UCSD-AML1 (cell line): ENCODE measurements at regions not wholly inside any gene's neighbourhood (a gene's known extent, or its start where the extent isn't known, plus 50 kb on each side); places are given as distances from the start of the nearest gene placed in this dataset.

Source experiments
- DNase-seq: peaks from one replicate; lab custom pipeline; 2025; ENCODE audit not compliant: unreplicated experiment; lab: John Stamatoyannopoulos, UW

DNA sequence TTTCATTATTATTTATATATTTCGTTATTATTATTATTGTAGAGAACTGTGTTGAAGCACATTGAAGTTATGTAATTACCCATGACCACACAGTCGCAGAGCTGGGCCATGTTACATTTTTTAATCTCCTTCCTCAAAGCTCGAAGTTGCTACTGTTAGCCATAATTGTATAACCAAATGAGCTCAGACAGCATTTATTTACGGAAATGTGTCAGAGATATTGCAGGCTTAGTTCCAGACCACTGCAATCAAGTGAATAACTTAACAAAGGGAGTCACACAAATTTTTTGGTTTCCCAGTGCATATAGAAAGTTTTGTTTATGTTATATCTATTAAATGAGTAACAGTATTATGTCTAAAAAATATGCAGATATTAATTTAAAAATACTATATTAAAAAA lies 147.1 kb upstream of the SLITRK1 start:
- DNase-seq, result no peak

DNA sequence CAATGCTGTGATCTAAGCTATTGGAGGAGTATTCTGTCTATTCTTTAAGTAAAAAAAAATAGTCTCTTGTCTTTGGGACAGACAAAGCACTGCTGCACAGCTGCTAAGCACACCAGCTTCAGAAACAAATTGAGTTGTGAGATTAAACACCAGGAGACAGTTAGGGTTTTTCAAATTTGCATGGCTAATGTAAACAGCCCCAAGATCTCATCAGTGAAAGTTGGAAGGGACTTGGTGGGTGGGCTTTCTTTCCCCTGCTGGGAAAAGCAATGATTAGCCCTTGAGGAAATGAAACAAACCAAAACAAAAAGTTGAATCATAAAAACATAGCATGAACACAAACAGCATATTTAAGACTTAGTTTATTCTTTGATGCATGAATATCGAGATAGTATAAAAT lies 143.6 kb upstream of the SLITRK1 start:
- DNase-seq, result no peak

DNA sequence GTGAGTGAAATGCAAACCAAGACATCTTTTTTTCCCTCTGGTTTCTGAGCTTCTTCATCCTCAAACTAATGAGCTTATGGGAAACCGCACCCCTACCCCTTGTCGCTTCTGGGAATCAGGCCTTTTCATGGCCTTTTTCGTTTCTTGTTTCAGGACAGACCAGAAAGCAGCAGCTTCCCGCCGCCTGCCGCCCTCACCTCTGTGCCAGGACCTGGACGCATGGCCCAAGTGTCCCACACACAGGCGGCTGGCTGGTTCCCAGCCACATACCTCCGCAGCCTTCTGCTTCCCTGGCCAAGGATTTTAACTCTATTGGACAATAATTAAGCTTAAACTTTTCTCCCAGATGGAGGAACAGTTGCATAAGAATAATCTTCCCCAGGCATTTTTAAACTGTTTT lies 114.1 kb upstream of the SLITRK1 start:
- no peak for DNase-seq

DNA sequence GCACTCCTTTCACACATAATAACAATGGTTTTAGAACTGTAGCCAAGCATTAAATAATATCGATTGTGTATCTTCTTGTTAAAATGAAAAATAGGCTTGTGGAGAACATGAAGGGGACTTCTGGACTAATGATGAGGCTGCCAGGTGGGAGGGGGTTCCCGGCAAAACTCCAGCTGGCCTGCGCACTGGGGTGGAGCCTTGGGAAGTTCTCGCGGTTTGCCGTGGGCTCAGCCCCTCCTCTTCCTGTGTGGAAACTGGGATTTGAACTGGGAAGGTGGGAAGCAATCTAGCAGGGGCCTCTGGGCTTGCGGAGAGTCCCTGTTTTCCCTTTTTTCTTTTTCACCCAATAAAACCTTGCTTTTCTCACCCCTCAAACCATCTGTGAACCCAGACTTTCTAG lies 113.7 kb upstream of the SLITRK1 start:
- DNase-seq, result no peak

DNA sequence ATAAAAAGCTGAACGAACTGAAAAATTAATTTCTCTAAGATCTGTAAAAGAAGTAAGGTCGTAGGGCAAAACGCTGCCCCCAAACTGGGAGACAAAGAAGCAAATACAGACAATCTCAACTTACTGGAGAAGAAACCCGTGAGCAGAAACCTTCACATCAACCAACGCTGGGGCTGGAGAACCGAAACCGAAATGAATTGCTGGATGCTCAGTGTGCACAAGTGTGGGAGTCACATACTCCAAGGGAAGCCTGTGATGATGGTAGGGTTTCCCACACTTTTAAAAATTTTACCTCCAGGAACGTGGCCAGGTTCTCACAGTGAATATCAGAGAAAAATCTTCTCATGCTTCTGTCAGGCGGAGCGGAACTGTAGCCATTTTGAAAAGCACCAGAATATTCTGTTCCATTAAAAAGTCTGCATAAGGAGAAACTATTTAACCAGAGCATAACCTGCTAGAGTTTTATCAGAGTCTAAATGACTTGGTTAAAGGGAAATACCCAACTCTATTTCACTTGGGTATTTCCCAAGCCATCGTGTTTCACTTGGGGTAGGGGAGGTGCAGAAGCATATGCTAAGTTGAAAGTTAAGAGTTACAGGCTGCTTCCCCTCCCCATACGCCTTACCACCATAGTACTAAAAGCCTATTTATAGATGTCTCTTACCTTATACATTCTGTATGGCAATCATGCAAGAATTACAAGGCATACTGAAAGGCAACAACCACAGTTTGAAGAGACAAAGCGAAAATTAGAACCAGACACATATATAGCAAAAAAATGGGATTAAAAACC lies 110.5 kb upstream of the SLITRK1 start:
- DNase-seq, result peak; percentile 0

DNA sequence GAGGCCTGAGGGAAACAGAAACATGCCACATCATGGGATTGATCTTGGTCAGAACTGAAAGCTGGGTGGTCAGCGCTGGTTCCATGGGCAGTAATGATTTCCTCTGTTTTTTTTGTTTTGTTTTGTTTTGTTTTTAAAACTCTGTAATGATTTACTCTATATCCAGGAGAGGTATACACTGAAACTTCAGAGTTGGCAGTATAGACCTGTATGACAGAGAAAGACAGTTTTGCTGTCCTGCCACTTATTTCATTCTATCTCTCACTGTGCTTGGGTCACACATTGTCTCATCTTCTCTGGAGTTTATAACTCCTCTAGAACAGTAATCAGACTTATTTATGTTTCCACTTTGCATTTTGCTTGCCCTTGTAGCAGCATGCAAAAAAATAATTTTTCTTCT lies 105.1 kb upstream of the SLITRK1 start:
- DNase-seq, result no peak

DNA sequence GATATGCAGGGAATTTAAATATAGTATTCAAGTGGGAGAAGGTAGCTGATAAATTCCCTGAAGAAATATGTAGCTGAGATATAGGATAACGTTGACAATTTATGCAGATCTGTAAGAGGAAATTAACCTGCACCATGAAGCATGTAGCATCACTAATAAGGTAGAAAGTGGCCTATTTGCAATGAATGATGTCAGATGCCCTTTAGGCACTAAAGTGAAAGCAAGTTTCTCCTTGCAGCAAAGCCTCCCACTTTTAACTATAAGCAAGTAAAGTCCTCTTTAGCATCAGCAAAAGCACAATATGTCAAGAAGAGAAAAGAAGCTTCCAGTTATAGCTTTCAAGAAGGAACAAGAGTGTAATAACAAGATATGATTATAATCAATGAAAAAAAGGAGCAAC lies 102.5 kb upstream of the SLITRK1 start:
- no peak for DNase-seq

DNA sequence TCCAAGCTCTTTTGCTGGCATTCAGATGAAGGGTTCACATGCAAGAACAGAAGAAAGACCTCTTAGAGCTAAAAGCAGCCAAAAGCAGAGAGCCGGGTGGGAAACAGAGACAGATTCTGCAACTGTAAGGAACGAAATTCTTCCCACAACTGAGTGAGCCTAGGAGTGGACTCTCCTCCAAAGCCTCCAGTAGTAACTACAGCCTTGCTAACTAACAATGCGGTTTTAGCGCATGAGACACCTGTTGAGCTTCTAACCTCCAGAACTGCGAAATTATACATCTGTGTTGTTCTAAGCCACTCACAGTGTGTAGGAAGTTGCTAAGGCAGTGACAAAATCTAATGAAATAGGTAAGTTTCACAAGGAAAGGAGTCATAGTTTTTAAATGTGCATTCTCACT lies 98.1 kb upstream of the SLITRK1 start:
- no peak for DNase-seq

DNA sequence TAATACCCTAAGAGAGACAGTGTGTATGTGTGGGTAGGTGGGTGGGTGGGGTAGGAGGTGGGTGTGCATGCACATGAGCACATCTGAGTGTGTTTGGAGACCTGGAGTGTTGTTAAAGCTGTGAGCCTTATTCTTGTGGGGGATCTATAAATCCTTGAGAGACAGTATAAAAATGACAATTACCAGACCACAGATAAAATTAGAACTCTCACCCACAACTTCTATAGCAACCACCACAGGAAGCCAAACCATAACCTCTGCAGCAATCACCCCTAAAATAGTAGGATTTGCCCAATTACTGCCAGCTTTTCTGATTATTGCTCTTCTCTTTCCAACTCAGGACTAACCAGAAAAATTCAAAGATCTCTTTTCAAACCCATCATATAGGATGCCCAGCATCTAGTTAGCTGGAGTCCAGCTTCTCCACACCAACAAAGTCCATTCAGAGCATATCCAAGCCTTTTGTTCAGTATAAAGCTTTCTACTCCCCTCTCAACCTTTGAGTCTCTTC lies 93.4 kb upstream of the SLITRK1 start:
- DNase-seq, result peak; percentile 8

DNA sequence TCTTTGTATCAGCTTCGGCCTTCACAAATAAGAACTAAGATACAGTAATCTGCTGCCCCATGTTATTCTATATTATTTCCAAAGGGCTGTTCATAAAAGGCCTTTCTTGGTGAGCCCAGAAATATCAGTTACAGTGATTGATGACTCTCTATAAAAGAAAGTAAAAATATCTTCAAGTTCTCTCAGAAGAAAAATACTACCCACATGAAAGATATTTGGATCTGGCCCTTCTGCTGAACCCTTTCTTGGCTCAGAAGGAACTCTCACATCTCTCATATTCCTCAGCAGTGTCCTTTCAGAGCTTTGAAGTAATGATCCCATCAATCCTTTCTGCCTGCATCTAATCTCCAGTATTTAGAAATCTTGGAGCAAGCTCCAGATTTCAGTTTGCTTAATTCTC lies 76.3 kb upstream of the SLITRK1 start:
- DNase-seq, result no peak

DNA sequence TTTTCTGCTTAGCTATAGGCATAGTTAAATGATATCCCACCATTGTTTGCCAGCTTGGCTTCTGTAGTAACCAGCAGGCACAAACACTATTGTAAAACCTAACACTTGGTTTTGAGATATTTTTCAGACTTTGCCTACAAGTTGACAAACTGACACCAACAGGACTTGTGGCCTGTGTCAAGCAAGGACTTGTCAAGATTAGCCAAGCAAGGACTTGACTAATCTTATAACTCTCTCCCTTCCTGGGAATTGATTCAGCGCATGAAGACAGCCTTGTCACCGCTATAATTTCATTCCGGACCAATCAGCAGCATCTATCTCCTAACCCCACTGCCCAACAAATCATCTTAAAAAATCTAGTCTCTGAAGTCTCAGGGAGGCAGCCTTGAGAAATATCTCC lies 72.7 kb upstream of the SLITRK1 start:
- no peak for DNase-seq

DNA sequence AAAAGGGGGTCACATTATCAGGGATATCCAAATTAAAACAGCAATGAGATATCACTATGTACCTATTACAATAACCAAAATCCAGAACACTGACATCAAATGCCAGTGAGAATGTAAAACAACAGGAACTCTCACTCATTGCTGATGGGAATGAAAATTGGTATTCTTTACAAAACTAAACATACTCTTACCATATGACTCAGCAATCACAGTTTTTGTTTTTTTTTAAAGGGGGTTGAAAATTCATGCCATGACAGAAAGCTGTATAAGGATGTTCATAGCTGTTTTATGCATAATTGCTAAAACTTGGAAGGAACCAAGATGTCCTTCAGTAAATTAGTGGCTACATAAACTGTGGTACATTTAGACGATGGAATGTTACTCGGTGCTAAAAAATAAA lies 71.6 kb upstream of the SLITRK1 start:
- DNase-seq, result no peak

DNA sequence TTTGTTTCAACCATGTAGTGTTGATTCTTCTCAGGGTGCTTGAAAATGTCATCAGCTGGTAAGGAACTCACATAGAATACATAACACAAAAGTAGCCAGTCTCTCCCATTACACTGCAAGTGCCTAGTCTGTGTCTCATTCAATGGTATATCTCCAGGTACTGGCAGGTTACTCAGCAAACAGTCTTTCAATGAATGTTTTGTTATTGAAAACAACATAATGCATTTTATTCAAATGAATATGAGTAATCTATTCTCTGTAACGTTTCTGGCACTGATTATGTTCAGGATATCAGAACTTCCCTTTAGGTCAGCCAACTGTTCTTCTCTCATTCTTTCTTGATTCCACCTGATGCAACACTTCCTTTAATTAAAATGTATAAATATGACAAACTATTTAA lies 68.0 kb upstream of the SLITRK1 start:
- no peak for DNase-seq

DNA sequence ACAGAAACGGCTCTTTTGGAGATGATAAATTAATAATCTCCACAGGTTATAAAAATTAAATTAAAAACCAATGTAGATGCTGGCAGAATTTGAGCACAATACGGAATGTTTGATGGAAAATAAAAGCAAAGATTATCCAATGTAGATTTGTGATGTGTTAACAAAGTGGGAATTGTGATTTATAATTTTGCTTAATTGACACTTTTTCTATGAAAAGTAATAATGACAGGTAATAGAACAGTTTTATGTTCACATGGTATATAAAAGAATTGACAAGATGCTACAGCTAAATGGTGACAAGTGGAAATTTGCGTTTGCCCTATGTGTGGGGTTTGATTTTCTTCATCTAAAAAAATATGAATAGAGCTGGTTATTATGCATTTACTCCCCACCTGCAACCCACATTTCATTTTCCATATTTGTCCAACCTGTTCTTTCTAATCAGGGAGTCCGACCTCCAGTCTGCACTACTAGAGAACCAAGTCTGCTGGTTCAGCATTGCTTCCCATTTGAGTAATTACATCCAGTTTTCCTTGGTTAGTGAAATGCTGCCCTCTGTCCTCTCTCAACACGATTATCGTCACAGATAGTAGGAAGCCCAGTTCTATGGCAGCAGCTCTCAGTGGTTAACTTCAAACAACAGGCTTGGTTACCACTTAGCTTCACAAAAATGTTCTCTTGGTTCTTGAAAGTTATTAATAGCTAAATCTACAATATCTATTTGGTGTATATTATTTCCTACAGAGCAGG lies 61.4 kb upstream of the SLITRK1 start:
- no peak for DNase-seq

DNA sequence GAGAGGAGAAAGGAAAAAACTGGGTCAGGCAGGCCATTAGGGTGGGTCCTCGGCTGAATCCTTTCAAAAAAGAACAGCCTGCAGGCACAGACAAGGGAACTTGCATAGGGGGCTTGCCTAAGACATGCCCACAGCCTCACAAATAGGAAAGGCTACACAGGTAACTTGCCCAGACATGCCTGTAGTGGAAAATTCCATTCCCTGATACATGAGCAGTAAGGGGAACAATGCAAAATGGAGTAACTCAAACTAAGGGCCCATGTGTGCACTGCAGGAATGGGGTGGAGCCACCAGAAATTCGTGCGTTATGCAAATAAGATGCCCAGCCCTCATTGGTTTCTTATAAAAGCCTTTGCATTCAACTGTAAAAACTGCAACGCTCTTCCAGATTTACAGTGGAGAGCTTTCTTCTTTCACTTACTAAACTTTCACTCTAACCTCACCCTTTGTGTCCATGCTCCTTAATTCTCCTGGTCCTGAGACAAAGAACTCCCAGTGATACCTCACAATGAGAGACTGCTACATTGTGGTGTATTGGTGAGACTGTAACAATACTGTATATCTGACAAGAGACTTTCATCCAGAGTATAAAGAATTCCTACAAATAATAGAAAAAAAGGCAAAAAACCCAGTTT lies 59.5 kb upstream of the SLITRK1 start:
- peak; percentile 5 for DNase-seq

DNA sequence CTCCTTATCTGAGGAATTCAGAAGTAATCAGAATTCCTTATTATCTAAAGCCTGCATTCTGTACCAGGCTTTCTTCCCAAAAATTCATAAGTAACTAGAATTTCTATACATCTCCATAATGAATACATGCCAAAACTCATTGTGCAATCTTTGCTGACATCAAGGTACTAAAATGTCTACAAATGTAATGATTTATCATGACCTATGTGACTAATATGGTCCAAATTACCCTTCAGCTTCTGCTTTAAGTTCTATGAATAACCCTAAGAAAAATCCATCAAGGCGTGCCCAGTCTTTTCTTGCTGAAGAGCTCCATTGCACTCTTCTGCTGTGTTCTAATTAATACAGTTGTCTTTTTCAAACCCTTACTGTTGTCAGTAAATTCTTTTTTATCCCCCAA lies 58.5 kb upstream of the SLITRK1 start:
- no peak for DNase-seq

DNA sequence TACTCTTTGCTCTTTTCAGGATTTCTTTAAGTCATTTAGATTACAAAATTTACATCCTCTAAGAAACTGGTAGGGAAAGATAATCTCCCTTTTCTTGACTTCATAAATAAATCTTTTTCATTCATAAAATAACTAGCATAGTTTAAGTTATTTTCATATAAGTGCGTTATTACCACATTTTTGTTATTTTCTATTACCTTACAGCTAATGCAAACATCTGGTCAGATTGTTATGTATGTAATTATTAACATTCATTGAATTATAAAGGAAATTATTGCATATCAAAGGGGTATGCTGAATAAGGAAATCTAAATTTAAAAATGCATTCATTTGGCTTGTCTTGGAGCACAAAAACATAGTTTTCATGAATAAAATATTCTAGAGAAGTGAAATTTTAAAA lies 55.3 kb upstream of the SLITRK1 start:
- DNase-seq, result no peak

DNA sequence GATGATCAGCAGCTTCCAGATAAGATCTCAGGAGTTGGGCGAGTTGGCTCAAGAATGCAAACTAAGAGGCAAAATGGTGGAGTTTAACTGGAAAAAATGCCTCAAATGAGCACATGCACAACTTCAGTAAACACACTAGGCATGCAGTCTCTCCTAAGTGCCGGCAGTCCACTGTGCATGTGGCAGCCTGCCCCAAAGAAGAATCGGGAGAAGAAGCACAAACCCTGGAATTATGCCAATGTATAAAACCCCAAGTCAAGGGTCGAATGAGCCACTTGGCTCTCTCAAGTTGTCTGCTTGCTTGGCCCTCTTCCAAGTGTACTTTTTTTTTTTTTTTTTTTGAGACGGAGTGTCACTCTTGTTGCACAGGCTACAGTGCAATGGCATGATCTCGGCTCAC lies 53.3 kb upstream of the SLITRK1 start:
- DNase-seq, result peak; percentile 2
